Body of pancreas (tissue), 4 donors: ENCODE measurements at regions not wholly inside any gene's neighbourhood (a gene's known extent, or its start where the extent isn't known, plus 50 kb on each side); places are given as distances from the start of the nearest gene placed in this dataset.
"Not testable (repeated sequence)": the region's sequence is repeated elsewhere in the genome, so short reads cannot be mapped to it uniquely, and the experiment has no call there.

Experiments
- CTCF ChIP-seq, 7 experiments: fragments of 450-650 bp in 4 of 7; fragments of 200-600 bp in 3 of 7; sonication (generic) in 3 of 7; IDR thresholded peaks; one replicate each; pipeline ENCODE4 v1.5.1; 2016 to 2019; ENCODE audit warnings: antibody characterized with exemption in 7 of 7
- POLR2A ChIP-seq, 3 donors: fragments of 450-650 bp; IDR thresholded peaks; one replicate each; pipeline ENCODE4 v1.6.1; 2016; ENCODE audit warnings: antibody characterized with exemption in 3 of 3, mild to moderate bottlenecking in 2 of 3

GRCh38 chr2:111525026-111525425, 359.0 kb downstream of the ANAPC1 start:
- not testable (repeated sequence) for TF ChIP-seq POLR2A, CTCF (IDR thresholded peaks at IDR 0.05)
